ENCODE measurements at regions not wholly inside any gene's neighbourhood (a gene's known extent, or its start where the extent isn't known, plus 50 kb on each side); places are given as distances from the start of the nearest gene placed in this dataset.

DNA sequence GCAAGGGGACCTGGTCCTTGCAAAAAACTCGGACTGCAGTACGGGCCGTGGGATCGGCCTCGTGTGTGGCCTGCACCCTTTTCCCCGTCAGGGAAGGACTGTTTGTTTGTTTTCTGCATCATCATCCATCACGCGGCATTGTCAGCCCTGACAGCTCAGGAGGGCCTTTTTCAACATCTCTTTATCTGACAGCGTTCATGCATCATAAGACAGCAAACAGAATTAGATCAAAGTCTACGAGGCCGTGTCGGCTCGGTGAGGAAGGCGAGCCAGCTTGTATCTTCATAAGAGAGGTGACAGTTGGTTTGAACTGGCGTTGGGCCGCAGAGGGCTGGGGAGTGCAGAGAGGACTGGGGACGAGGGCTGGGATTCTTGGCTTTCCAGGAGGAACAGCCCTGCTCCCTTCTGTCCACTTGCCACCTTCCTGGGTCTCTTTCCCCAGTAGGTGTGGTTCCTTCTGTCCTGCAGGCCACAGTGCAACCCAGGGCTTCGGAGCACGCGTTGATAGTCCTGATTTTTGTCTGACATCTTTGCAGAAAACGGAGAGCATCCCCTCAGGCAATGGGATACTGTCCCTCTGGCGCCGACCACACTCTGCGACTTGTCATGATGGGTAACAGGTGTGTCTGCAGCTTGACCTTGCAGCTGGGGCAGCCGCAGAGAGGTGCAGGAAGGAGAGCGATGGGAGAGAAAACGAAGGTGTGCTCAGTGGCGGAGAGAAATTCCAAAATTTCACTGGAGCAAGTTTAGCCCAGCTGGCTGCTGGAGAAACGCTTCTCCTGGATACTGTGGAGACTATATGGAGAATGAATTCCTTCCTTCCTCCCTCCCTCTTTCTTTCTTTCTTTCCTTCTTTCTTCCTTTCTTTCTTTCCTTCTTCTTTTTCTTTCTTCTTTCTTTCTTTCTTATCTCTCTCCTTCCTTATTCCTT, 104.0 kb upstream of the SHOX start:
- no peaks in the 10 kb centered on the region for H3K9me3 ChIP-seq (ENCODE audit: control insufficient read depth, low read depth, low read length)
- no peak overlapping the region for H4K5ac ChIP-seq (ENCODE audit: insufficient read length, low read depth, low read length)
- no peak overlapping the region for H3K4me2 ChIP-seq (ENCODE audit: insufficient read depth, insufficient read length, low read length)
- no peak overlapping the region for H3K27ac ChIP-seq (ENCODE audit: insufficient read length, low read depth, low read length)
- Mint-ChIP-seq H3K27ac (no peak overlapping the region), H3K9me3 (peaks cover 14 to 19% of the 10 kb centered on the region in 2 experiments; a peak in 4 of 5 replicates), H3K36me3 (ENCODE audit: insufficient read depth in 1 of 3, low read depth in 3 of 3) (peaks cover 0 to 4% (median 0%) of the 10 kb centered on the region in 3 experiments; a peak in 3 of 7 replicates), H3K4me3 (no peak overlapping the region), H3K27me3 (ENCODE audit: low read depth) (peaks cover 33% of the 10 kb centered on the region), H3K4me1 (peaks cover 19 to 21% of the 10 kb centered on the region in 2 experiments)
- H3K23me2 ChIP-seq (ENCODE audit: insufficient read length, low read depth, low read length, poor library complexity, severe bottlenecking) = peaks cover 2% of the 10 kb centered on the region
- H3K79me1 ChIP-seq (ENCODE audit: insufficient read depth, low read depth, low read length, poor library complexity, severe bottlenecking) = no peaks in the 10 kb centered on the region
- H2BK5ac ChIP-seq (ENCODE audit: insufficient read length, low read length) = no peak overlapping the region
- H3K79me2 ChIP-seq (ENCODE audit: insufficient read depth, low read length) = no peaks in the 10 kb centered on the region
- H2BK120ac ChIP-seq (ENCODE audit: low read depth, low read length, poor library complexity, severe bottlenecking) = no peak overlapping the region
- H3K56ac ChIP-seq (ENCODE audit: insufficient read length, low read depth, low read length) = no peak overlapping the region
- H3K23ac ChIP-seq (ENCODE audit: insufficient read length, low read depth, low read length) = no peak overlapping the region
- H3K14ac ChIP-seq (ENCODE audit: insufficient read depth, low read length) = no peak overlapping the region; the same call in 1 of the 2 replicates
- H3K27me3 ChIP-seq (ENCODE audit: insufficient read depth, low read length) = no peaks in the 10 kb centered on the region
- H3K18ac ChIP-seq (ENCODE audit: insufficient read length, low read depth, low read length) = no peak overlapping the region
- no peak overlapping the region for H4K91ac ChIP-seq (ENCODE audit: insufficient read length, low read depth, low read length)
- no peak overlapping the region for H2AK5ac ChIP-seq (ENCODE audit: insufficient read length, low read length)
- no peak overlapping the region for H2AFZ ChIP-seq (ENCODE audit: low read length)
- no peak overlapping the region for H3K4ac ChIP-seq (ENCODE audit: low read depth, low read length)
- no CpG with 5 or more reads among the region's 29 CpGs for WGBS (ENCODE audit: extremely low coverage, insufficient read length, low lambda C conversion rate)
- H4K8ac ChIP-seq (replicated peaks; ENCODE audit: insufficient read length, low read depth, low read length) = no peak overlapping the region
- H3K4me1 ChIP-seq (ENCODE audit: insufficient read depth, low read length) = no peaks in the 10 kb centered on the region; the same call in 1 of the 2 replicates
- H4K20me1 ChIP-seq (ENCODE audit: control insufficient read depth, insufficient read depth, insufficient read length) = no peaks in the 10 kb centered on the region
- H2BK15ac ChIP-seq (ENCODE audit: low read depth, low read length) = no peak overlapping the region
- H3K9ac ChIP-seq (ENCODE audit: extremely low read depth, insufficient read length, low read length) = no peak overlapping the region
- no peak overlapping the region for H2BK20ac ChIP-seq (ENCODE audit: low read depth, low read length, poor library complexity, severe bottlenecking)
- no peak for DNase-seq
- no peak overlapping the region for H2BK12ac ChIP-seq (ENCODE audit: insufficient read length, low read depth, low read length)
- TF ChIP-seq CTCF (conservative IDR thresholded peaks at IDR 0.05) = no peak
- H3T11ph ChIP-seq (ENCODE audit: low read length) = no peak overlapping the region
